Ishikawa (cell line): ENCODE measurements at regions not wholly inside any gene's neighbourhood (a gene's known extent, or its start where the extent isn't known, plus 50 kb on each side); places are given as distances from the start of the nearest gene placed in this dataset.

Experiments used
- CEBPB ChIP-seq: IDR thresholded peaks from 2 replicates; pipeline ENCODE4 v1.6.1; 2012
- CREB1 ChIP-seq: IDR thresholded peaks from 2 replicates; pipeline ENCODE4 v1.6.1; 2012; ENCODE audit warnings: low read depth
- EGR1 ChIP-seq: IDR thresholded peaks from 2 replicates; pipeline ENCODE4 v1.6.1; 2012
- EP300 ChIP-seq: IDR thresholded peaks from 2 replicates; pipeline ENCODE4 v1.6.1; 2012; ENCODE audit warnings: borderline replicate concordance
- FOXM1 ChIP-seq: IDR thresholded peaks from 2 replicates; pipeline ENCODE4 v1.6.1; 2012; ENCODE audit warnings: low read depth, borderline replicate concordance
- NFIC ChIP-seq: IDR thresholded peaks from 2 replicates; pipeline ENCODE4 v1.6.1; 2012
- RAD21 ChIP-seq: IDR thresholded peaks from 2 replicates; pipeline ENCODE4 v1.6.1; 2012; ENCODE audit warnings: low read depth
- TAF1 ChIP-seq: IDR thresholded peaks from 2 replicates; pipeline ENCODE4 v1.6.1; 2012; ENCODE audit warnings: low read depth, mild to moderate bottlenecking
- TCF12 ChIP-seq: IDR thresholded peaks from 2 replicates; pipeline ENCODE4 v1.6.1; 2012; ENCODE audit warnings: low read depth
- TEAD4 ChIP-seq: IDR thresholded peaks from 2 replicates; pipeline ENCODE4 v1.6.1; 2012
- YY1 ChIP-seq: IDR thresholded peaks from 2 replicates; pipeline ENCODE4 v1.6.1; 2012; ENCODE audit warnings: low read depth
- ZBTB7A ChIP-seq: IDR thresholded peaks from 2 replicates; pipeline ENCODE4 v1.6.1; 2012; ENCODE audit warnings: low read depth
- TF ChIP-seq, protein P1 (sequence below): IDR thresholded peaks from 2 replicates; pipeline ENCODE4 v1.6.1; 2012; ENCODE audit warnings: low read depth, mild to moderate bottlenecking
- TF ChIP-seq, protein P2 (sequence below): IDR thresholded peaks from 2 replicates; pipeline ENCODE4 v1.6.1; 2012
- TF ChIP-seq, protein P3 (sequence below): IDR thresholded peaks from 2 replicates; pipeline ENCODE4 v1.6.1; 2012

DNA sequence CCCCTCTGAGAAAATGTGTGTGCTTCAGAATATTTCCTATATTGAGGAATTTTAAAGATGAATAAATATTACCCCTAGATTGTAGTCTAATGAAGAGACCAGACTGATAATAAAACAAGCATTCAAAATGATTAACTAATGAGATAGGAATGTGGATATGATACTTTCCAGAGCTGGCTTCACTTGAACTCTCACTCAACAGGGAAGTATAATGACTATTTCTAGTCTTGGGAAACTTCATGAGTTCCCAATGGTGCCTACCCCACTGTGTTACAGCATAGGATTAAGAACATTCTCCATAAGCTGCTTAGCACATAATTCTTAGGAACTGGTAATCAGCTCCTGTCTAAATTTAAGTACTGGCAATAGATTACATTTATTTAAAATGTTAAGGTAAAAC lies 261.5 kb upstream of the ZNF385D start:
- TF ChIP-seq, protein P1, sequence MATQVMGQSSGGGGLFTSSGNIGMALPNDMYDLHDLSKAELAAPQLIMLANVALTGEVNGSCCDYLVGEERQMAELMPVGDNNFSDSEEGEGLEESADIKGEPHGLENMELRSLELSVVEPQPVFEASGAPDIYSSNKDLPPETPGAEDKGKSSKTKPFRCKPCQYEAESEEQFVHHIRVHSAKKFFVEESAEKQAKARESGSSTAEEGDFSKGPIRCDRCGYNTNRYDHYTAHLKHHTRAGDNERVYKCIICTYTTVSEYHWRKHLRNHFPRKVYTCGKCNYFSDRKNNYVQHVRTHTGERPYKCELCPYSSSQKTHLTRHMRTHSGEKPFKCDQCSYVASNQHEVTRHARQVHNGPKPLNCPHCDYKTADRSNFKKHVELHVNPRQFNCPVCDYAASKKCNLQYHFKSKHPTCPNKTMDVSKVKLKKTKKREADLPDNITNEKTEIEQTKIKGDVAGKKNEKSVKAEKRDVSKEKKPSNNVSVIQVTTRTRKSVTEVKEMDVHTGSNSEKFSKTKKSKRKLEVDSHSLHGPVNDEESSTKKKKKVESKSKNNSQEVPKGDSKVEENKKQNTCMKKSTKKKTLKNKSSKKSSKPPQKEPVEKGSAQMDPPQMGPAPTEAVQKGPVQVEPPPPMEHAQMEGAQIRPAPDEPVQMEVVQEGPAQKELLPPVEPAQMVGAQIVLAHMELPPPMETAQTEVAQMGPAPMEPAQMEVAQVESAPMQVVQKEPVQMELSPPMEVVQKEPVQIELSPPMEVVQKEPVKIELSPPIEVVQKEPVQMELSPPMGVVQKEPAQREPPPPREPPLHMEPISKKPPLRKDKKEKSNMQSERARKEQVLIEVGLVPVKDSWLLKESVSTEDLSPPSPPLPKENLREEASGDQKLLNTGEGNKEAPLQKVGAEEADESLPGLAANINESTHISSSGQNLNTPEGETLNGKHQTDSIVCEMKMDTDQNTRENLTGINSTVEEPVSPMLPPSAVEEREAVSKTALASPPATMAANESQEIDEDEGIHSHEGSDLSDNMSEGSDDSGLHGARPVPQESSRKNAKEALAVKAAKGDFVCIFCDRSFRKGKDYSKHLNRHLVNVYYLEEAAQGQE: no peak
- TF ChIP-seq TCF12 (no peak), EGR1 (no peak), TAF1 (no peak), ZBTB7A (no peak), NFIC (no peak), TEAD4 (no peak), RAD21 (no peak), YY1 (no peak), CEBPB (no peak), FOXM1 (no peak), CREB1 (no peak)
- TF ChIP-seq, protein P2, sequence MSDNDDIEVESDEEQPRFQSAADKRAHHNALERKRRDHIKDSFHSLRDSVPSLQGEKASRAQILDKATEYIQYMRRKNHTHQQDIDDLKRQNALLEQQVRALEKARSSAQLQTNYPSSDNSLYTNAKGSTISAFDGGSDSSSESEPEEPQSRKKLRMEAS: no peak
- TF ChIP-seq, protein P3, sequence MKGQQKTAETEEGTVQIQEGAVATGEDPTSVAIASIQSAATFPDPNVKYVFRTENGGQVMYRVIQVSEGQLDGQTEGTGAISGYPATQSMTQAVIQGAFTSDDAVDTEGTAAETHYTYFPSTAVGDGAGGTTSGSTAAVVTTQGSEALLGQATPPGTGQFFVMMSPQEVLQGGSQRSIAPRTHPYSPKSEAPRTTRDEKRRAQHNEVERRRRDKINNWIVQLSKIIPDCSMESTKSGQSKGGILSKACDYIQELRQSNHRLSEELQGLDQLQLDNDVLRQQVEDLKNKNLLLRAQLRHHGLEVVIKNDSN: no peak

DNA sequence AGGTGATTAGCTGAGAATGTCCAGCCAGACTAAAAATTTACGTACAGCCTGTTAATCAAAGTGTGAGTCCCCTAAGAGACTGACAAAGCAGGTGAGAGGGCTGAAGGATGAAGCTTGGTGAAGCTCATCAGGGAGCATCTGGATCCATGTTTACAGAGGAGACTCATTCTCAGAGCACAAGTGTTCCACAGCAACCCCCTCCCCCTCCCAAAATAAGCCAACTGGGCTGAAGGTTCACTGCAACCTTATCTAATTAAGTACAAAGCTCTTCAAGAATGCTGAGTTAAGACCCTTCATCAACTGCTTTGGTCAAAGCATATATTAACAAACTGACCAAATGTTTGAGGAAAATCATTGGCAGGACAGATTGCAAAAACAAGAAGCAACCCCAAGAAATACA lies 262.6 kb upstream of the ZNF385D start:
- TF ChIP-seq, protein P2: no peak
- TF ChIP-seq RAD21 (no peak), EGR1 (no peak), FOXM1 (no peak), TAF1 (no peak)
- TF ChIP-seq, protein P1: no peak

DNA sequence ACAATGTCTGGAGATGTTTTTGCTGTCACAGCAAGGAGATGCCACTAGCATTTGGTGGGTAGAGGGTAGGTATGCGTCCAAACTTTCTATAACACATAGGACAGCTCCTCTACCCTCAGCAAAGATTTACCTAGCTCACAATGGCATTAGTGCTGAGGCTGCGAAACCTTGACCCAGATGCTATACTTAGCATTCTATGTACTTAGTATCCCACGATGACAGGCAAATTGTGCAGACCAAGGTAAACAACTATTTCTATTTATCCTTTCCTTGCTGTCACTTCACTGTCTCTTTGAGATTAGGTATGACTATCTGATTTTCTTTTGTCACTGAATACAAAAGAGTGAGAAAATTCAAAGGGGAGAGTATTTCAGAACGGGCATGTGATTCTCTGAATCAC lies 265.2 kb upstream of the ZNF385D start:
- TF ChIP-seq, protein P3: no peak
- TF ChIP-seq TEAD4 (no peak), EP300 (no peak), FOXM1 (no peak), YY1 (no peak), CEBPB (no peak), RAD21 (no peak), ZBTB7A (no peak), TCF12 (no peak), EGR1 (no peak), TAF1 (no peak), NFIC (no peak), CREB1 (no peak)
- TF ChIP-seq, protein P1: no peak
- TF ChIP-seq, protein P2: no peak

DNA sequence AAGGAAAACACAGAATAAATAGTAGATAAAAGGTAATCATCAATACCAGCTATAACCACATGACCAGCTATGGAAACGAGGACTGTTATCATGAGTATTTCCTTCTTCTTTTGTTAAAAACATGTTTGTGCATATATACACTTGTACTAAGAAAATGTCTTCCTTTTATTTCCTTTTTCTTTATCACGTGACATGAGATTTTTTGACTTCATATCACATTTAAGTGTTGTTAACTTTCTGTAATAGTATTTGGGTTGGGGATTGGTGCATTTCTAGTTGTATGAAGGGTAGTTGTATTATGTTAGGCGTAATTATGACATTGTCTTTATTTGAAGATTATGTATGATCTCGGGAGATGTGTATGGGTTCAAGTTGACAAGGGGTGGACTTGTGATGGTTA lies 278.5 kb upstream of the ZNF385D start:
- TF ChIP-seq TCF12 (no peak), EGR1 (no peak), YY1 (no peak), CREB1 (no peak), TAF1 (no peak), TEAD4 (no peak), NFIC (no peak), EP300 (no peak), ZBTB7A (no peak), FOXM1 (no peak), CEBPB (no peak), RAD21 (no peak)
- TF ChIP-seq, protein P1: no peak
- TF ChIP-seq, protein P3: no peak
- TF ChIP-seq, protein P2: no peak
